HCT116 (cell line): ENCODE measurements at regions not wholly inside any gene's neighbourhood (a gene's known extent, or its start where the extent isn't known, plus 50 kb on each side); places are given as distances from the start of the nearest gene placed in this dataset.

Source experiments
- ATAC-seq: fragments of 200-7000 bp; cut with Tn5 transposase; 2 replicates; pipeline ENCODE4 v1.9.1; 2020; ENCODE audit warnings: mild to moderate bottlenecking, moderate library complexity
- BruUV-seq: library from RNA; stranded (reverse); fragments of 400-500 nt; replicated peaks from 2 replicates; lab custom pipeline; 2021; lab: Mats Ljungman, UMichigan
- CTCF ChIA-PET: fragments of 300-600 bp; sonication (Branson Sonifier 250); formaldehyde crosslinking; loops from one replicate; lab custom pipeline; 2021; ENCODE audit warnings: antibody characterized with exemption; lab: Charles Lee
- POLR2A ChIA-PET: fragments of 300-600, 350-600 bp; sonication (Branson Sonifier 250); formaldehyde crosslinking; loops from one replicate; lab custom pipeline; 2021; ENCODE audit warnings: antibody characterized with exemption; lab: Charles Lee
- RAD21 ChIA-PET, 2 experiments: fragments of 300-600 bp; sonication (Branson Sonifier 250); formaldehyde crosslinking; loops; one replicate each; lab custom pipeline; 2023; ENCODE audit warnings: low total read pairs in 2 of 2; ENCODE audit not compliant: uncharacterized antibody in 2 of 2, unreplicated experiment in 2 of 2, low non-redundant PET in 1 of 2; lab: Charles Lee
- DNase-seq: peaks from one replicate; pipeline ENCODE4 v3.0.0-alpha.2; 2010; ENCODE audit warnings: low read depth, low spot score
- H2AFZ ChIP-seq: fragments of 200-600 bp; shearing (Covaris generic), sonication (generic); 2 replicates; pipeline ENCODE4 v1.6.1; 2017; ENCODE audit warnings: low read depth, mixed run types, mixed read lengths, antibody characterized with exemption, low read length; ENCODE audit not compliant: poor library complexity, severe bottlenecking
- H3K27ac ChIP-seq: 2 replicates; pipeline ENCODE4 v1.5.1; 2012; ENCODE audit warnings: low read depth, low read length
- H3K27me3 ChIP-seq: fragments of 200-600 bp; sonication (generic); 2 replicates; pipeline ENCODE4 v1.6.1; 2016; ENCODE audit warnings: mixed run types, low read length, mixed read lengths; ENCODE audit not compliant: insufficient read depth
- H3K36me3 ChIP-seq, 2 experiments: fragments of 200-500 bp in 1 of 2; fragments of 200-600 bp in 1 of 2; sonication (Bioruptor generic) in 1 of 2; sonication (generic) in 1 of 2; 2 replicates each; pipeline versions ENCODE4 v1.5.1 to v1.6.1; 2014 to 2016; ENCODE audit warnings: low read length in 2 of 2, inconsistent platforms in 1 of 2, mixed read lengths in 1 of 2, mixed run types in 1 of 2; ENCODE audit not compliant: insufficient read depth in 2 of 2, control insufficient read depth in 1 of 2
- H3K4me1 ChIP-seq, 2 experiments: fragments of 200-600 bp in 1 of 2; sonication (generic) in 1 of 2; 2 replicates each; pipeline versions ENCODE4 v1.5.1 to v1.6.1; 2012 to 2017; ENCODE audit warnings: low read length in 2 of 2, inconsistent platforms in 1 of 2, mild to moderate bottlenecking in 1 of 2, mixed read lengths in 1 of 2, mixed run types in 1 of 2, moderate library complexity in 1 of 2; ENCODE audit not compliant: insufficient read depth in 2 of 2, control insufficient read depth in 1 of 2
- H3K4me2 ChIP-seq: fragments of 200-600 bp; sonication (generic); 2 replicates; pipeline ENCODE4 v1.6.1; 2017; ENCODE audit warnings: mixed run types, low read length, mixed read lengths
- H3K4me3 ChIP-seq, 2 experiments: fragments of 200-600 bp in 1 of 2; sonication (generic) in 1 of 2; replicated peaks in 1 of 2; 2 replicates each; pipeline ENCODE4 v1.5.1; 2011 to 2016; ENCODE audit warnings: low read length in 2 of 2, control low read depth in 1 of 2, low read depth in 1 of 2, mild to moderate bottlenecking in 1 of 2, mixed read lengths in 1 of 2, mixed run types in 1 of 2
- H3K79me2 ChIP-seq: fragments of 200-600 bp; sonication (generic); 2 replicates; pipeline ENCODE4 v1.6.1; 2017; ENCODE audit warnings: mild to moderate bottlenecking, mixed run types, low read length, moderate library complexity, mixed read lengths; ENCODE audit not compliant: insufficient read depth
- H3K9ac ChIP-seq: fragments of 200-600 bp; sonication (generic); 2 replicates; pipeline ENCODE4 v1.6.1; 2016; ENCODE audit warnings: low read length, mixed read lengths
- H3K9me2 ChIP-seq: fragments of 200-600 bp; sonication (generic), shearing (Covaris generic); 2 replicates; pipeline ENCODE4 v1.6.1; 2017; ENCODE audit warnings: mixed run types, mild to moderate bottlenecking, moderate library complexity; ENCODE audit not compliant: insufficient read depth
- H3K9me3 ChIP-seq, 2 experiments: fragments of 200-500 bp in 1 of 2; fragments of 200-600 bp in 1 of 2; sonication (Bioruptor generic) in 1 of 2; sonication (generic) in 1 of 2; 2 replicates each; pipeline ENCODE4 v1.6.1; 2014 to 2017; ENCODE audit warnings: low read length in 2 of 2, mixed read lengths in 2 of 2, inconsistent platforms in 1 of 2, low read depth in 1 of 2, mild to moderate bottlenecking in 1 of 2, mixed run types in 1 of 2, moderate library complexity in 1 of 2; ENCODE audit not compliant: control insufficient read depth in 1 of 2, insufficient read depth in 1 of 2
- H4K20me1 ChIP-seq: fragments of 200-600 bp; sonication (generic), shearing (Covaris generic); 2 replicates; pipeline ENCODE4 v1.6.1; 2017; ENCODE audit warnings: mixed run types, mild to moderate bottlenecking, moderate library complexity; ENCODE audit not compliant: insufficient read depth
- EGR1 ChIP-seq: IDR thresholded peaks from 2 replicates; pipeline ENCODE4 v1.6.1; 2012; ENCODE audit warnings: low read depth
- ELF1 ChIP-seq: IDR thresholded peaks from 2 replicates; pipeline ENCODE4 v1.6.1; 2012; ENCODE audit warnings: low read depth, borderline replicate concordance
- EZH2 ChIP-seq: fragments of 200-600 bp; sonication (generic); IDR thresholded peaks from 2 replicates; pipeline ENCODE4 v1.6.1; 2017; ENCODE audit warnings: antibody characterized with exemption, mixed run types
- EZH2phosphoT487 ChIP-seq: fragments of 200-600 bp; IDR thresholded peaks from 2 replicates; pipeline ENCODE4 v1.6.1; 2018; ENCODE audit warnings: antibody characterized with exemption, borderline replicate concordance
- FOSL1 ChIP-seq: IDR thresholded peaks from 2 replicates; pipeline ENCODE4 v1.6.1; 2012; ENCODE audit warnings: low read depth
- JUND ChIP-seq: IDR thresholded peaks from 2 replicates; pipeline ENCODE4 v1.6.1; 2012
- POLR2A ChIP-seq: IDR thresholded peaks from 2 replicates; pipeline ENCODE4 v1.7.0; 2011; ENCODE audit warnings: borderline replicate concordance; ENCODE audit not compliant: insufficient read depth, insufficient read length; ENCODE audit errors: extremely low read depth
- POLR2AphosphoS5 ChIP-seq: IDR thresholded peaks from 2 replicates; pipeline ENCODE4 v1.6.1; 2011; ENCODE audit warnings: mild to moderate bottlenecking, low read depth, low read length, moderate library complexity
- RAD21 ChIP-seq: IDR thresholded peaks from 2 replicates; pipeline ENCODE4 v1.6.1; 2012; ENCODE audit warnings: low read depth, mild to moderate bottlenecking
- SIN3A ChIP-seq: IDR thresholded peaks from 2 replicates; pipeline ENCODE4 v1.6.1; 2012; ENCODE audit warnings: low read depth
- SP1 ChIP-seq: IDR thresholded peaks from 2 replicates; pipeline ENCODE4 v1.6.1; 2012; ENCODE audit warnings: low read depth
- SRF ChIP-seq: IDR thresholded peaks from 2 replicates; pipeline ENCODE4 v1.6.1; 2012; ENCODE audit warnings: low read depth
- YY1 ChIP-seq: IDR thresholded peaks from 2 replicates; pipeline ENCODE4 v1.6.1; 2011; ENCODE audit warnings: low read length, low read depth, moderate library complexity, mild to moderate bottlenecking; ENCODE audit not compliant: insufficient replicate concordance; ENCODE audit errors: extremely low read depth
- ZFX ChIP-seq: fragments of 450-650 bp; IDR thresholded peaks from 2 replicates; pipeline ENCODE4 v1.6.1; 2017
- ZNF274 ChIP-seq: fragments of 200-500 bp; sonication (Bioruptor generic); IDR thresholded peaks from 2 replicates; pipeline ENCODE4 v1.6.1; 2014; ENCODE audit warnings: mild to moderate bottlenecking, low read depth, low read length, inconsistent platforms
- intact Hi-C: fragments of 100-400 bp; cut with micrococcal nuclease; formaldehyde crosslinking; loops from 2 replicates; pipeline ENCODE4 v1.10.0; 2022
- TF ChIP-seq, protein P1 (sequence below): IDR thresholded peaks from 2 replicates; pipeline ENCODE4 v1.6.1; 2011; ENCODE audit warnings: mild to moderate bottlenecking, low read length, moderate library complexity; ENCODE audit not compliant: insufficient replicate concordance; ENCODE audit errors: extremely low read depth
- TF ChIP-seq, protein P2 (sequence below): IDR thresholded peaks from 2 replicates; pipeline ENCODE4 v1.6.1; 2012
- TF ChIP-seq, protein P3 (sequence below): IDR thresholded peaks from 2 replicates; pipeline ENCODE4 v1.6.1; 2012
- TF ChIP-seq, protein P4 (sequence below): IDR thresholded peaks from 2 replicates; pipeline ENCODE4 v1.6.1; 2012; ENCODE audit warnings: low read depth

DNA sequence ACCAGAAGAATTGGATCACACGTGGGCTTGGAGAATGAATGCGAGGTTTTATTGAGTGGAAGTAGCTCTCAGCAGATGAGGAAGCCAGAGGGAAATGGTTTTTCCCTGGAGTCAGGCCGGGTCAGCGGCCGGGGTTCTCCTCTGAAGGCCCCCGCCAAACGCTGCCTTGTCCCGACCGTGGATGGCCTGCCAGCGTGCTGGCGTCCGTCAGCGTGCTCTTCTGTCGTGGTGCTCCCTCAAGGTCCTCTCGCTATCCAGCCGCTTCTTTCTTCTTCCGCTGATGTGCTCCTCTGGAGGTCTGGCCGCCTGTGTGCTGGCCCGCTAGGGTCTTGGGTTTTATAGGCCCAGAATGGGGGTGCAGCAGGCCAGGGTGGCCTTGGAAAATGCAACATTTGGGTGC, 632.2 kb downstream of the TRAM1L1 start (continued):
- TF ChIP-seq SP1 (no peak), FOSL1 (no peak), EGR1 (no peak)

DNA sequence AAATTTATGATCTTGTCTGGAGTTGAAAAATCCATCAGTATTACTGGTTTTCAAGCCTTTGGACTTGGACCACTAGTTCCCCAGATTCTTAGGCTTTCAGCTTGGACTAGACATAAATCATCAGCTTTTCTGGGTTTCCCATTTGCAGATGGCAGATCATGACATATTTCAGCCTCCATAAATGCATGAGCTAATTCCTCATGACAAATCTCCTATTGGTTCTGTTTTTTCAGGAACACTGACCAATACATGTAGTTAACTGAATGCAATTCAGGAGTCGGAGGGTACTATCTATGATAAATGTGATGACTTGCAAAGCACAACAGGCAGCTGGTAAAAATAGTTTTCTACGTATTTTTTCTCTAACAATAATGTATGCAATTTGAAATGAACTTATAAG, 635.6 kb downstream of the TRAM1L1 start:
- DNase-seq (no peak), ATAC-seq (no peak)
- H2AFZ ChIP-seq, result no peak overlapping the region
- no peaks in the 10 kb centered on the region for H3K4me1 ChIP-seq
- H3K27ac ChIP-seq, result no peak overlapping the region
- BruUV-seq, result no TSS peak
- H3K9me2 ChIP-seq, result no peaks in the 10 kb centered on the region
- intact Hi-C loops, result no loop called here
- H3K79me2 ChIP-seq, result no peaks in the 10 kb centered on the region
- no peaks in the 10 kb centered on the region for H3K27me3 ChIP-seq
- ChIA-PET CTCF (no interaction called here), RAD21 (no interaction called here), POLR2A (no interaction called here)
- H3K9ac ChIP-seq, result no peak overlapping the region
- no peak overlapping the region for H3K4me2 ChIP-seq
- H4K20me1 ChIP-seq, result no peaks in the 10 kb centered on the region
- no peak overlapping the region for H3K4me3 ChIP-seq
- TF ChIP-seq YY1 (no peak), JUND (no peak), ELF1 (no peak), EZH2 (no peak), POLR2A (no peak), ZFX (no peak), SRF (no peak), FOSL1 (no peak), POLR2AphosphoS5 (no peak), SIN3A (no peak), RAD21 (no peak), EZH2phosphoT487 (no peak), ZNF274 (no peak)
- TF ChIP-seq, protein P1, sequence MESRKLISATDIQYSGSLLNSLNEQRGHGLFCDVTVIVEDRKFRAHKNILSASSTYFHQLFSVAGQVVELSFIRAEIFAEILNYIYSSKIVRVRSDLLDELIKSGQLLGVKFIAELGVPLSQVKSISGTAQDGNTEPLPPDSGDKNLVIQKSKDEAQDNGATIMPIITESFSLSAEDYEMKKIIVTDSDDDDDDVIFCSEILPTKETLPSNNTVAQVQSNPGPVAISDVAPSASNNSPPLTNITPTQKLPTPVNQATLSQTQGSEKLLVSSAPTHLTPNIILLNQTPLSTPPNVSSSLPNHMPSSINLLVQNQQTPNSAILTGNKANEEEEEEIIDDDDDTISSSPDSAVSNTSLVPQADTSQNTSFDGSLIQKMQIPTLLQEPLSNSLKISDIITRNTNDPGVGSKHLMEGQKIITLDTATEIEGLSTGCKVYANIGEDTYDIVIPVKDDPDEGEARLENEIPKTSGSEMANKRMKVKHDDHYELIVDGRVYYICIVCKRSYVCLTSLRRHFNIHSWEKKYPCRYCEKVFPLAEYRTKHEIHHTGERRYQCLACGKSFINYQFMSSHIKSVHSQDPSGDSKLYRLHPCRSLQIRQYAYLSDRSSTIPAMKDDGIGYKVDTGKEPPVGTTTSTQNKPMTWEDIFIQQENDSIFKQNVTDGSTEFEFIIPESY, result no peak
- TF ChIP-seq, protein P2, sequence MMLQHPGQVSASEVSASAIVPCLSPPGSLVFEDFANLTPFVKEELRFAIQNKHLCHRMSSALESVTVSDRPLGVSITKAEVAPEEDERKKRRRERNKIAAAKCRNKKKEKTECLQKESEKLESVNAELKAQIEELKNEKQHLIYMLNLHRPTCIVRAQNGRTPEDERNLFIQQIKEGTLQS, result no peak
- TF ChIP-seq, protein P3, sequence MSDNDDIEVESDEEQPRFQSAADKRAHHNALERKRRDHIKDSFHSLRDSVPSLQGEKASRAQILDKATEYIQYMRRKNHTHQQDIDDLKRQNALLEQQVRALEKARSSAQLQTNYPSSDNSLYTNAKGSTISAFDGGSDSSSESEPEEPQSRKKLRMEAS, result no peak
- TF ChIP-seq, protein P4, sequence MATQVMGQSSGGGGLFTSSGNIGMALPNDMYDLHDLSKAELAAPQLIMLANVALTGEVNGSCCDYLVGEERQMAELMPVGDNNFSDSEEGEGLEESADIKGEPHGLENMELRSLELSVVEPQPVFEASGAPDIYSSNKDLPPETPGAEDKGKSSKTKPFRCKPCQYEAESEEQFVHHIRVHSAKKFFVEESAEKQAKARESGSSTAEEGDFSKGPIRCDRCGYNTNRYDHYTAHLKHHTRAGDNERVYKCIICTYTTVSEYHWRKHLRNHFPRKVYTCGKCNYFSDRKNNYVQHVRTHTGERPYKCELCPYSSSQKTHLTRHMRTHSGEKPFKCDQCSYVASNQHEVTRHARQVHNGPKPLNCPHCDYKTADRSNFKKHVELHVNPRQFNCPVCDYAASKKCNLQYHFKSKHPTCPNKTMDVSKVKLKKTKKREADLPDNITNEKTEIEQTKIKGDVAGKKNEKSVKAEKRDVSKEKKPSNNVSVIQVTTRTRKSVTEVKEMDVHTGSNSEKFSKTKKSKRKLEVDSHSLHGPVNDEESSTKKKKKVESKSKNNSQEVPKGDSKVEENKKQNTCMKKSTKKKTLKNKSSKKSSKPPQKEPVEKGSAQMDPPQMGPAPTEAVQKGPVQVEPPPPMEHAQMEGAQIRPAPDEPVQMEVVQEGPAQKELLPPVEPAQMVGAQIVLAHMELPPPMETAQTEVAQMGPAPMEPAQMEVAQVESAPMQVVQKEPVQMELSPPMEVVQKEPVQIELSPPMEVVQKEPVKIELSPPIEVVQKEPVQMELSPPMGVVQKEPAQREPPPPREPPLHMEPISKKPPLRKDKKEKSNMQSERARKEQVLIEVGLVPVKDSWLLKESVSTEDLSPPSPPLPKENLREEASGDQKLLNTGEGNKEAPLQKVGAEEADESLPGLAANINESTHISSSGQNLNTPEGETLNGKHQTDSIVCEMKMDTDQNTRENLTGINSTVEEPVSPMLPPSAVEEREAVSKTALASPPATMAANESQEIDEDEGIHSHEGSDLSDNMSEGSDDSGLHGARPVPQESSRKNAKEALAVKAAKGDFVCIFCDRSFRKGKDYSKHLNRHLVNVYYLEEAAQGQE, result no peak
- H3K36me3 ChIP-seq, result no peaks in the 10 kb centered on the region
- no peaks in the 10 kb centered on the region for H3K9me3 ChIP-seq
